ENCODE measurements at regions not wholly inside any gene's neighbourhood (a gene's known extent, or its start where the extent isn't known, plus 50 kb on each side); places are given as distances from the start of the nearest gene placed in this dataset.

- TF ChIP-seq POLR2A (IDR thresholded peaks at IDR 0.05; ENCODE audit: extremely low read depth, insufficient read length) (no peak), CTCF (IDR thresholded peaks at IDR 0.05; ENCODE audit: low read depth, low read length) (no peak), MAX (IDR thresholded peaks at IDR 0.05; ENCODE audit: low read depth, low read length) (no peak), MYC (IDR thresholded peaks at IDR 0.05; ENCODE audit: low read depth, low read length) (no peak)
- no peak for DNase-seq (ENCODE audit: low read depth)
- H3K4me3 ChIP-seq (ENCODE audit: low read depth, low read length), result no peak overlapping the region
Observed at GRCh38 chr15:29914511-29914926, 92.3 kb upstream of the TJP1 start.

GRCh38 chr15:29913528-29914135, 91.4 kb upstream of the TJP1 start:
- no peak overlapping the region for H3K4me3 ChIP-seq (ENCODE audit: low read depth, low read length)
- no peak for DNase-seq (ENCODE audit: low read depth)

GRCh38 chr15:29911705-29912104, 89.4 kb upstream of the TJP1 start:
- no peak for DNase-seq (ENCODE audit: low read depth)
- no peak overlapping the region for H3K4me3 ChIP-seq (ENCODE audit: low read depth, low read length)
- TF ChIP-seq POLR2A (IDR thresholded peaks at IDR 0.05; ENCODE audit: extremely low read depth, insufficient read length), result no peak
- no peak for TF ChIP-seq MAX (IDR thresholded peaks at IDR 0.05; ENCODE audit: low read depth, low read length)
- no peak for TF ChIP-seq CTCF (IDR thresholded peaks at IDR 0.05; ENCODE audit: low read depth, low read length)
- no peak for TF ChIP-seq MYC (IDR thresholded peaks at IDR 0.05; ENCODE audit: low read depth, low read length)

More at GRCh38 chr15:29913528-29914135, 91.4 kb upstream of the TJP1 start:
- no peak for TF ChIP-seq MYC (IDR thresholded peaks at IDR 0.05; ENCODE audit: low read depth, low read length)
- no peak for TF ChIP-seq CTCF (IDR thresholded peaks at IDR 0.05; ENCODE audit: low read depth, low read length)
- TF ChIP-seq MAX (IDR thresholded peaks at IDR 0.05; ENCODE audit: low read depth, low read length), result no peak
- TF ChIP-seq POLR2A (IDR thresholded peaks at IDR 0.05; ENCODE audit: extremely low read depth, insufficient read length), result no peak

GRCh38 chr15:29910068-29910467, 87.8 kb upstream of the TJP1 start:
- TF ChIP-seq MYC (IDR thresholded peaks at IDR 0.05; ENCODE audit: low read depth, low read length), result no peak
- no peak for TF ChIP-seq MAX (IDR thresholded peaks at IDR 0.05; ENCODE audit: low read depth, low read length)
- TF ChIP-seq CTCF (IDR thresholded peaks at IDR 0.05; ENCODE audit: low read depth, low read length), result no peak
- TF ChIP-seq POLR2A (IDR thresholded peaks at IDR 0.05; ENCODE audit: extremely low read depth, insufficient read length), result no peak
- H3K4me3 ChIP-seq (ENCODE audit: low read depth, low read length), result no peak overlapping the region
- DNase-seq (ENCODE audit: low read depth), result no peak

- no peak for DNase-seq (ENCODE audit: low read depth)
- TF ChIP-seq MAX (IDR thresholded peaks at IDR 0.05; ENCODE audit: low read depth, low read length) (no peak), MYC (IDR thresholded peaks at IDR 0.05; ENCODE audit: low read depth, low read length) (no peak), CTCF (IDR thresholded peaks at IDR 0.05; ENCODE audit: low read depth, low read length) (no peak), POLR2A (IDR thresholded peaks at IDR 0.05; ENCODE audit: extremely low read depth, insufficient read length) (no peak)
- no peak overlapping the region for H3K4me3 ChIP-seq (ENCODE audit: low read depth, low read length)
Observed at GRCh38 chr15:29904757-29905417, 82.6 kb upstream of the TJP1 start.

All from NB4 (cell line).